ENCODE measurements at regions not wholly inside any gene's neighbourhood (a gene's known extent, or its start where the extent isn't known, plus 50 kb on each side); places are given as distances from the start of the nearest gene placed in this dataset.

GRCh38 chr6:122129313-122130025, 270.0 kb upstream of the HSF2 start:
- DNase-seq (ENCODE audit: low spot score), result no peak
- H3K4me3 Mint-ChIP-seq (ENCODE audit: low read depth), result no peak overlapping the region
- H3K27me3 Mint-ChIP-seq (ENCODE audit: low read depth), result no peaks in the 10 kb centered on the region
- H3K4me1 Mint-ChIP-seq (ENCODE audit: low read depth), result peaks cover 2% of the 10 kb centered on the region
- no peak overlapping the region for H3K27ac Mint-ChIP-seq
- no peaks in the 10 kb centered on the region for H3K9me3 Mint-ChIP-seq
- intact Hi-C loops (cut with micrococcal nuclease), result no loop called here
- H3K36me3 Mint-ChIP-seq (ENCODE audit: low read depth), result no peaks in the 10 kb centered on the region

GRCh38 chr6:122130026-122130348, 269.5 kb upstream of the HSF2 start:
- Mint-ChIP-seq H3K4me3 (ENCODE audit: low read depth) (no peak overlapping the region), H3K9me3 (no peaks in the 10 kb centered on the region), H3K27ac (no peak overlapping the region), H3K4me1 (ENCODE audit: low read depth) (peaks cover 2% of the 10 kb centered on the region), H3K27me3 (ENCODE audit: low read depth) (no peaks in the 10 kb centered on the region), H3K36me3 (ENCODE audit: low read depth) (no peaks in the 10 kb centered on the region)
- intact Hi-C loops (cut with micrococcal nuclease), result no loop called here
- DNase-seq (ENCODE audit: low spot score), result no peak

- no peak for DNase-seq (ENCODE audit: low spot score)
- intact Hi-C loops (cut with micrococcal nuclease), result no loop called here
- Mint-ChIP-seq H3K27me3 (ENCODE audit: low read depth) (no peaks in the 10 kb centered on the region), H3K36me3 (ENCODE audit: low read depth) (no peaks in the 10 kb centered on the region), H3K4me3 (ENCODE audit: low read depth) (no peak overlapping the region), H3K9me3 (no peaks in the 10 kb centered on the region), H3K27ac (no peak overlapping the region), H3K4me1 (ENCODE audit: low read depth) (peaks cover 2% of the 10 kb centered on the region)
Observed at GRCh38 chr6:122130518-122130917, 268.9 kb upstream of the HSF2 start.

GRCh38 chr6:122136386-122136785, 263.1 kb upstream of the HSF2 start:
- H3K9me3 Mint-ChIP-seq, result no peaks in the 10 kb centered on the region
- H3K27me3 Mint-ChIP-seq (ENCODE audit: low read depth), result no peaks in the 10 kb centered on the region
- DNase-seq (ENCODE audit: low spot score), result no peak
- H3K4me3 Mint-ChIP-seq (ENCODE audit: low read depth), result no peak overlapping the region
- no peaks in the 10 kb centered on the region for H3K36me3 Mint-ChIP-seq (ENCODE audit: low read depth)
- H3K27ac Mint-ChIP-seq, result no peak overlapping the region
- H3K4me1 Mint-ChIP-seq (ENCODE audit: low read depth), result no peaks in the 10 kb centered on the region
- intact Hi-C loops (cut with micrococcal nuclease), result no loop called here

- Mint-ChIP-seq H3K4me1 (ENCODE audit: low read depth) (no peaks in the 10 kb centered on the region), H3K36me3 (ENCODE audit: low read depth) (no peaks in the 10 kb centered on the region), H3K4me3 (ENCODE audit: low read depth) (no peak overlapping the region), H3K27ac (no peak overlapping the region), H3K27me3 (ENCODE audit: low read depth) (no peaks in the 10 kb centered on the region), H3K9me3 (no peaks in the 10 kb centered on the region)
- no peak for DNase-seq (ENCODE audit: low spot score)
- intact Hi-C loops (cut with micrococcal nuclease), result no loop called here
Observed at GRCh38 chr6:122140031-122140430, 259.4 kb upstream of the HSF2 start.

GRCh38 chr6:122141246-122141645, 258.2 kb upstream of the HSF2 start:
- Mint-ChIP-seq H3K4me1 (ENCODE audit: low read depth) (no peaks in the 10 kb centered on the region), H3K27ac (no peak overlapping the region), H3K4me3 (ENCODE audit: low read depth) (no peak overlapping the region), H3K27me3 (ENCODE audit: low read depth) (no peaks in the 10 kb centered on the region), H3K36me3 (ENCODE audit: low read depth) (no peaks in the 10 kb centered on the region), H3K9me3 (no peaks in the 10 kb centered on the region)
- no peak for DNase-seq (ENCODE audit: low spot score)
- intact Hi-C loops (cut with micrococcal nuclease), result no loop called here

- Mint-ChIP-seq H3K4me3 (ENCODE audit: low read depth) (no peak overlapping the region), H3K27ac (no peak overlapping the region), H3K27me3 (ENCODE audit: low read depth) (no peaks in the 10 kb centered on the region), H3K4me1 (ENCODE audit: low read depth) (no peaks in the 10 kb centered on the region), H3K9me3 (no peaks in the 10 kb centered on the region), H3K36me3 (ENCODE audit: low read depth) (no peaks in the 10 kb centered on the region)
- intact Hi-C loops (cut with micrococcal nuclease), result no loop called here
- DNase-seq (ENCODE audit: low spot score), result no peak
Observed at GRCh38 chr6:122143813-122144601, 255.4 kb upstream of the HSF2 start.

GRCh38 chr6:122145246-122145645, 254.2 kb upstream of the HSF2 start:
- no peak for DNase-seq (ENCODE audit: low spot score)
- Mint-ChIP-seq H3K36me3 (ENCODE audit: low read depth) (no peaks in the 10 kb centered on the region), H3K4me3 (ENCODE audit: low read depth) (no peak overlapping the region), H3K4me1 (ENCODE audit: low read depth) (no peaks in the 10 kb centered on the region), H3K27me3 (ENCODE audit: low read depth) (no peaks in the 10 kb centered on the region), H3K9me3 (no peaks in the 10 kb centered on the region), H3K27ac (no peak overlapping the region)
- intact Hi-C loops (cut with micrococcal nuclease), result no loop called here

GRCh38 chr6:122145741-122146240, 253.7 kb upstream of the HSF2 start:
- Mint-ChIP-seq H3K36me3 (ENCODE audit: low read depth) (no peaks in the 10 kb centered on the region), H3K4me1 (ENCODE audit: low read depth) (no peaks in the 10 kb centered on the region), H3K27me3 (ENCODE audit: low read depth) (no peaks in the 10 kb centered on the region), H3K27ac (no peak overlapping the region), H3K4me3 (ENCODE audit: low read depth) (no peak overlapping the region), H3K9me3 (no peaks in the 10 kb centered on the region)
- intact Hi-C loops (cut with micrococcal nuclease), result no loop called here
- DNase-seq (ENCODE audit: low spot score), result no peak

GRCh38 chr6:122147291-122147690, 252.2 kb upstream of the HSF2 start:
- H3K27me3 Mint-ChIP-seq (ENCODE audit: low read depth), result no peaks in the 10 kb centered on the region

GRCh38 chr6:122151066-122151465, 248.4 kb upstream of the HSF2 start:
- Mint-ChIP-seq H3K9me3 (no peaks in the 10 kb centered on the region), H3K27me3 (ENCODE audit: low read depth) (no peaks in the 10 kb centered on the region), H3K4me3 (ENCODE audit: low read depth) (no peak overlapping the region), H3K36me3 (ENCODE audit: low read depth) (no peaks in the 10 kb centered on the region), H3K4me1 (ENCODE audit: low read depth) (no peaks in the 10 kb centered on the region), H3K27ac (no peak overlapping the region)
- DNase-seq (ENCODE audit: low spot score), result no peak
- intact Hi-C loops (cut with micrococcal nuclease), result no loop called here

More at GRCh38 chr6:122147291-122147690, 252.2 kb upstream of the HSF2 start:
- Mint-ChIP-seq H3K9me3 (no peaks in the 10 kb centered on the region), H3K27ac (no peak overlapping the region), H3K36me3 (ENCODE audit: low read depth) (no peaks in the 10 kb centered on the region), H3K4me3 (ENCODE audit: low read depth) (no peak overlapping the region), H3K4me1 (ENCODE audit: low read depth) (no peaks in the 10 kb centered on the region)
- intact Hi-C loops (cut with micrococcal nuclease), result no loop called here
- no peak for DNase-seq (ENCODE audit: low spot score)

- Mint-ChIP-seq H3K9me3 (no peaks in the 10 kb centered on the region), H3K4me1 (ENCODE audit: low read depth) (no peaks in the 10 kb centered on the region), H3K36me3 (ENCODE audit: low read depth) (no peaks in the 10 kb centered on the region), H3K4me3 (ENCODE audit: low read depth) (no peak overlapping the region), H3K27ac (no peak overlapping the region), H3K27me3 (ENCODE audit: low read depth) (no peaks in the 10 kb centered on the region)
- no peak for DNase-seq (ENCODE audit: low spot score)
- intact Hi-C loops (cut with micrococcal nuclease), result no loop called here
Observed at GRCh38 chr6:122151763-122152162, 247.7 kb upstream of the HSF2 start.

GRCh38 chr6:122153557-122153956, 245.9 kb upstream of the HSF2 start:
- no peaks in the 10 kb centered on the region for H3K36me3 Mint-ChIP-seq (ENCODE audit: low read depth)
- no peaks in the 10 kb centered on the region for H3K4me1 Mint-ChIP-seq (ENCODE audit: low read depth)
- no peak overlapping the region for H3K27ac Mint-ChIP-seq
- DNase-seq (ENCODE audit: low spot score), result no peak
- intact Hi-C loops (cut with micrococcal nuclease), result no loop called here
- H3K27me3 Mint-ChIP-seq (ENCODE audit: low read depth), result no peaks in the 10 kb centered on the region
- no peak overlapping the region for H3K4me3 Mint-ChIP-seq (ENCODE audit: low read depth)
- no peaks in the 10 kb centered on the region for H3K9me3 Mint-ChIP-seq

All from activated T-helper 2 cell treated with anti-CD3 and anti-CD28 coated beads, Interferon-gamma antibody, Interleukin-2, Interleukin-4, amounts not matched to agents 10 μg/mL and 5 μg/mL and 100 μg/mL, durations not matched to agents 14 hours and 24 hours and 36 hours (primary cell).